ENCODE measurements at regions not wholly inside any gene's neighbourhood (a gene's known extent, or its start where the extent isn't known, plus 50 kb on each side); places are given as distances from the start of the nearest gene placed in this dataset.

GRCh38 chr5:41638685-41639084 is 128.3 kb upstream of the PLCXD3 start (continued):
- TF ChIP-seq ZNF780A (CRISPR knock-in tag; IDR thresholded peaks at IDR 0.05) (no peak), HDAC1 (CRISPR knock-in tag; IDR thresholded peaks at IDR 0.05) (peak; percentile 48), ETS1 (CRISPR knock-in tag; IDR thresholded peaks at IDR 0.05) (no peak), ARHGAP35 (CRISPR knock-in tag; IDR thresholded peaks at IDR 0.05; ENCODE audit: borderline replicate concordance) (no peak), USF2 (IDR thresholded peaks at IDR 0.05; ENCODE audit: low read depth, low read length) (no peak), USF2 (CRISPR knock-in tag; IDR thresholded peaks at IDR 0.05; ENCODE audit: borderline replicate concordance) (no peak), MXI1 (IDR thresholded peaks at IDR 0.05; ENCODE audit: borderline replicate concordance, low read depth, low read length) (peak; percentile 36; the same call in 1 of the 3 replicates), ZNF629 (CRISPR knock-in tag; conservative IDR thresholded peaks at IDR 0.05) (0 out of 2 replicates have a peak, but pooled peaks have one; percentile 33), STAG1 (CRISPR knock-in tag; IDR thresholded peaks at IDR 0.05) (peak; percentile 27; the same call in 1 of the 2 replicates), LCORL (IDR thresholded peaks at IDR 0.05) (peak; percentile 45; the same call in 1 of the 2 replicates), LCORL (CRISPR knock-in tag; IDR thresholded peaks at IDR 0.05) (peak; percentile 59; the same call in 1 of the 2 replicates), ZKSCAN8 (CRISPR knock-in tag; IDR thresholded peaks at IDR 0.05; ENCODE audit: borderline replicate concordance) (peak; percentile 49; the same call in 1 of the 2 replicates), MAX (IDR thresholded peaks at IDR 0.05) (peak; percentile 72), ZBTB4 (CRISPR knock-in tag; IDR thresholded peaks at IDR 0.05; ENCODE audit: borderline replicate concordance) (no peak), DBP (CRISPR knock-in tag; IDR thresholded peaks at IDR 0.05; ENCODE audit: not compliant biosample characterization) (no peak), TCF7 (IDR thresholded peaks at IDR 0.05; ENCODE audit: low read depth) (peak; percentile 98), SAFB2 (CRISPR knock-in tag; IDR thresholded peaks at IDR 0.05; ENCODE audit: borderline replicate concordance, low read depth) (no peak), ZNF430 (CRISPR knock-in tag; IDR thresholded peaks at IDR 0.05) (peak; percentile 66; the same call in 1 of the 2 replicates), SOX6 (IDR thresholded peaks at IDR 0.05) (no peak), SOX6 (CRISPR knock-in tag; IDR thresholded peaks at IDR 0.05) (peak; percentile 95), TBX2 (CRISPR knock-in tag; IDR thresholded peaks at IDR 0.05; ENCODE audit: borderline replicate concordance) (peak; percentile 68; the same call in 1 of the 2 replicates), SKI (IDR thresholded peaks at IDR 0.05; ENCODE audit: partially characterized antibody) (peak; percentile 57), ZNF788 (CRISPR knock-in tag; IDR thresholded peaks at IDR 0.05; ENCODE audit: borderline replicate concordance) (no peak), ERF (CRISPR knock-in tag; IDR thresholded peaks at IDR 0.05) (peak; percentile 73; the same call in 1 of the 2 replicates), ZNF570 (CRISPR knock-in tag; IDR thresholded peaks at IDR 0.05; ENCODE audit: borderline replicate concordance) (no peak)
